ENCODE measurements at regions not wholly inside any gene's neighbourhood (a gene's known extent, or its start where the extent isn't known, plus 50 kb on each side); places are given as distances from the start of the nearest gene placed in this dataset.

GRCh38 chr12:13875744-13876143, 105.7 kb downstream of the GRIN2B start:
- TF ChIP-seq, protein P1, sequence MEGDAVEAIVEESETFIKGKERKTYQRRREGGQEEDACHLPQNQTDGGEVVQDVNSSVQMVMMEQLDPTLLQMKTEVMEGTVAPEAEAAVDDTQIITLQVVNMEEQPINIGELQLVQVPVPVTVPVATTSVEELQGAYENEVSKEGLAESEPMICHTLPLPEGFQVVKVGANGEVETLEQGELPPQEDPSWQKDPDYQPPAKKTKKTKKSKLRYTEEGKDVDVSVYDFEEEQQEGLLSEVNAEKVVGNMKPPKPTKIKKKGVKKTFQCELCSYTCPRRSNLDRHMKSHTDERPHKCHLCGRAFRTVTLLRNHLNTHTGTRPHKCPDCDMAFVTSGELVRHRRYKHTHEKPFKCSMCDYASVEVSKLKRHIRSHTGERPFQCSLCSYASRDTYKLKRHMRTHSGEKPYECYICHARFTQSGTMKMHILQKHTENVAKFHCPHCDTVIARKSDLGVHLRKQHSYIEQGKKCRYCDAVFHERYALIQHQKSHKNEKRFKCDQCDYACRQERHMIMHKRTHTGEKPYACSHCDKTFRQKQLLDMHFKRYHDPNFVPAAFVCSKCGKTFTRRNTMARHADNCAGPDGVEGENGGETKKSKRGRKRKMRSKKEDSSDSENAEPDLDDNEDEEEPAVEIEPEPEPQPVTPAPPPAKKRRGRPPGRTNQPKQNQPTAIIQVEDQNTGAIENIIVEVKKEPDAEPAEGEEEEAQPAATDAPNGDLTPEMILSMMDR (conservative IDR thresholded peaks at IDR 0.05; ENCODE audit: low read length), result no peak
- TF ChIP-seq EZH2phosphoT487 (IDR thresholded peaks at IDR 0.05; ENCODE audit: borderline replicate concordance, low read depth, low read length), result no peak
